Peyer's patch (tissue), 4 donors: ENCODE measurements at regions not wholly inside any gene's neighbourhood (a gene's known extent, or its start where the extent isn't known, plus 50 kb on each side); places are given as distances from the start of the nearest gene placed in this dataset.

Experiments used
- DNase-seq, 3 donors: peaks; one replicate each; pipeline ENCODE4 v3.0.0-alpha.2; 2017 to 2019
- H3K27ac ChIP-seq, 4 donors: fragments of 200-600 bp; sonication (generic); one replicate each; pipeline ENCODE4 v1.5.1; 2016 to 2019
- H3K27me3 ChIP-seq, 2 donors: fragments of 200-600 bp; sonication (generic); one replicate each; pipeline ENCODE4 v1.5.1; 2019
- H3K36me3 ChIP-seq, 3 donors: fragments of 200-600 bp; sonication (generic); one replicate each; pipeline ENCODE4 v1.5.1; 2016 to 2019
- H3K4me1 ChIP-seq, 4 donors: fragments of 200-600 bp; sonication (generic); one replicate each; pipeline ENCODE4 v1.5.1; 2016 to 2019
- H3K4me3 ChIP-seq, 4 donors: fragments of 200-600 bp; sonication (generic); 1 replicate in 3 of 4; 2 replicates in 1 of 4; pipeline ENCODE4 v1.5.1; 2016 to 2019; ENCODE audit warnings: mild to moderate bottlenecking in 1 of 4
- H3K9me3 ChIP-seq, 4 donors: fragments of 200-600 bp; sonication (generic); one replicate each; pipeline ENCODE4 v1.5.1; 2016 to 2019; ENCODE audit warnings: mild to moderate bottlenecking in 1 of 4
- POLR2A ChIP-seq, 2 donors: fragments of 450-650 bp; IDR thresholded peaks; one replicate each; pipeline ENCODE4 v1.5.1; 2017; ENCODE audit warnings: antibody characterized with exemption in 2 of 2, mild to moderate bottlenecking in 2 of 2, moderate library complexity in 2 of 2
- TF ChIP-seq, protein P1 (sequence below), 6 experiments: fragments of 450-650 bp in 4 of 6; fragments of 200-600 bp in 2 of 6; sonication (generic) in 1 of 6; IDR thresholded peaks; one replicate each; pipeline ENCODE4 v1.5.1; 2017 to 2019; ENCODE audit warnings: antibody characterized with exemption in 6 of 6, mild to moderate bottlenecking in 3 of 6, moderate library complexity in 1 of 6

GRCh38 chr7:136138991-136139390 is 161.8 kb upstream of the MTPN start:
- TF ChIP-seq POLR2A (IDR thresholded peaks at IDR 0.05) = no peak
- TF ChIP-seq, protein P1, sequence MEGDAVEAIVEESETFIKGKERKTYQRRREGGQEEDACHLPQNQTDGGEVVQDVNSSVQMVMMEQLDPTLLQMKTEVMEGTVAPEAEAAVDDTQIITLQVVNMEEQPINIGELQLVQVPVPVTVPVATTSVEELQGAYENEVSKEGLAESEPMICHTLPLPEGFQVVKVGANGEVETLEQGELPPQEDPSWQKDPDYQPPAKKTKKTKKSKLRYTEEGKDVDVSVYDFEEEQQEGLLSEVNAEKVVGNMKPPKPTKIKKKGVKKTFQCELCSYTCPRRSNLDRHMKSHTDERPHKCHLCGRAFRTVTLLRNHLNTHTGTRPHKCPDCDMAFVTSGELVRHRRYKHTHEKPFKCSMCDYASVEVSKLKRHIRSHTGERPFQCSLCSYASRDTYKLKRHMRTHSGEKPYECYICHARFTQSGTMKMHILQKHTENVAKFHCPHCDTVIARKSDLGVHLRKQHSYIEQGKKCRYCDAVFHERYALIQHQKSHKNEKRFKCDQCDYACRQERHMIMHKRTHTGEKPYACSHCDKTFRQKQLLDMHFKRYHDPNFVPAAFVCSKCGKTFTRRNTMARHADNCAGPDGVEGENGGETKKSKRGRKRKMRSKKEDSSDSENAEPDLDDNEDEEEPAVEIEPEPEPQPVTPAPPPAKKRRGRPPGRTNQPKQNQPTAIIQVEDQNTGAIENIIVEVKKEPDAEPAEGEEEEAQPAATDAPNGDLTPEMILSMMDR (IDR thresholded peaks at IDR 0.05) = no peak
- Histone ChIP-seq H3K27ac (no peak overlapping the region), H3K4me3 (no peak overlapping the region), H3K9me3 (peaks cover 0 to 3% (median 0%) of the 10 kb centered on the region in 4 donors), H3K36me3 (no peaks in the 10 kb centered on the region), H3K27me3 (no peaks in the 10 kb centered on the region), H3K4me1 (no peaks in the 10 kb centered on the region)
- no peak for DNase-seq

GRCh38 chr7:136136906-136137454 is 159.8 kb upstream of the MTPN start:
- Histone ChIP-seq H3K4me1 (no peaks in the 10 kb centered on the region), H3K36me3 (no peaks in the 10 kb centered on the region), H3K4me3 (no peak overlapping the region), H3K9me3 (peaks cover 0 to 3% (median 0%) of the 10 kb centered on the region in 4 donors), H3K27me3 (no peaks in the 10 kb centered on the region), H3K27ac (no peak overlapping the region)
- no peak for DNase-seq
- TF ChIP-seq POLR2A (IDR thresholded peaks at IDR 0.05) = no peak
- TF ChIP-seq, protein P1 (IDR thresholded peaks at IDR 0.05) = no peak

DNA sequence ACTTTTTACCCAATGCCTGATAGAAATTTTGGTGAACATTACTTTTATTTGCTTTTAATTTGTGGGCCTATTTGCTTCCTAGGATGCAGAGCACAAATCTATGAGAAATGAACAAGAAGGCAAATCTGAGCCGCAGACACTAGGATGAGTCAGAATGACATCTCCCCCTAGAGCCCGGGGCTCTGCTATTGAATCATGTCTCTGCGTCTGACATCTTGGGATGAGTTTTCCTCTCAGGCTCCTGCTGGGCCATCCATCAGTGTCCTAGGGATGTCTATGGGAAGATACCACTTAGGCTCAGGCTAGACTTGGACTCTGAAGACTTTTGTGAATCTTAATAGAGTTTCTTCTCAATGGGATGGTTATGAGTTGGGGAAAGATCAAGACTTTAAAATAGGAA is 157.3 kb upstream of the MTPN start:
- Histone ChIP-seq H3K27ac (no peak overlapping the region), H3K36me3 (no peaks in the 10 kb centered on the region), H3K27me3 (no peaks in the 10 kb centered on the region), H3K9me3 (peaks cover 0 to 3% (median 0%) of the 10 kb centered on the region in 4 donors), H3K4me1 (no peaks in the 10 kb centered on the region), H3K4me3 (no peak overlapping the region)
- no peak for DNase-seq
- TF ChIP-seq, protein P1 (IDR thresholded peaks at IDR 0.05) = no peak
- no peak for TF ChIP-seq POLR2A (IDR thresholded peaks at IDR 0.05)

DNA sequence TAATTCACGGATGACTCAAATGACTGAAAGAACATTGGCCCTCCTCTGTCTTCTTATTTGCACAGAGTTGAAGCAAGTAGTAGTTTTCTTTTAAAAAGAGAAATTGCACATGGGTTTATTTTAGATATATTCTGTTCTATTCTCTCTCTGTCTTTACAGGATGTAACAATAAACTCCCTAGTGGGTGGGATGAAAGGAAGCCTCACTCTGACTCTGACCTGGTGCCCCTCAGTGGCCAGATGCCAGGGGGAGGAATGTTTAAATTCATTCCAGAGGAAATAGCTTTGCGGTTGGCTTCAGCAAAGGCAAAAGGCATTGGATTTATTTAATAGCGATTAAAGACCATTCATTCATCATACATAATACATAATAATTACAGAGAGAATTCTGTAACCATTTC is 156.4 kb upstream of the MTPN start:
- Histone ChIP-seq H3K27me3 (no peaks in the 10 kb centered on the region), H3K36me3 (no peaks in the 10 kb centered on the region), H3K27ac (no peak overlapping the region), H3K9me3 (peaks cover 0 to 3% (median 0%) of the 10 kb centered on the region in 4 donors), H3K4me1 (no peaks in the 10 kb centered on the region), H3K4me3 (no peak overlapping the region)
- TF ChIP-seq, protein P1 (IDR thresholded peaks at IDR 0.05) = no peak
- TF ChIP-seq POLR2A (IDR thresholded peaks at IDR 0.05) = no peak
- no peak for DNase-seq

GRCh38 chr7:136131304-136131630 is 154.1 kb upstream of the MTPN start:
- Histone ChIP-seq H3K27me3 (no peaks in the 10 kb centered on the region), H3K4me1 (no peaks in the 10 kb centered on the region), H3K27ac (no peak overlapping the region), H3K36me3 (no peaks in the 10 kb centered on the region), H3K9me3 (no peaks in the 10 kb centered on the region), H3K4me3 (no peak overlapping the region)
- no peak for TF ChIP-seq POLR2A (IDR thresholded peaks at IDR 0.05)
- TF ChIP-seq, protein P1 (IDR thresholded peaks at IDR 0.05) = no peak
- no peak for DNase-seq
